ENCODE measurements at regions not wholly inside any gene's neighbourhood (a gene's known extent, or its start where the extent isn't known, plus 50 kb on each side); places are given as distances from the start of the nearest gene placed in this dataset.

DNA sequence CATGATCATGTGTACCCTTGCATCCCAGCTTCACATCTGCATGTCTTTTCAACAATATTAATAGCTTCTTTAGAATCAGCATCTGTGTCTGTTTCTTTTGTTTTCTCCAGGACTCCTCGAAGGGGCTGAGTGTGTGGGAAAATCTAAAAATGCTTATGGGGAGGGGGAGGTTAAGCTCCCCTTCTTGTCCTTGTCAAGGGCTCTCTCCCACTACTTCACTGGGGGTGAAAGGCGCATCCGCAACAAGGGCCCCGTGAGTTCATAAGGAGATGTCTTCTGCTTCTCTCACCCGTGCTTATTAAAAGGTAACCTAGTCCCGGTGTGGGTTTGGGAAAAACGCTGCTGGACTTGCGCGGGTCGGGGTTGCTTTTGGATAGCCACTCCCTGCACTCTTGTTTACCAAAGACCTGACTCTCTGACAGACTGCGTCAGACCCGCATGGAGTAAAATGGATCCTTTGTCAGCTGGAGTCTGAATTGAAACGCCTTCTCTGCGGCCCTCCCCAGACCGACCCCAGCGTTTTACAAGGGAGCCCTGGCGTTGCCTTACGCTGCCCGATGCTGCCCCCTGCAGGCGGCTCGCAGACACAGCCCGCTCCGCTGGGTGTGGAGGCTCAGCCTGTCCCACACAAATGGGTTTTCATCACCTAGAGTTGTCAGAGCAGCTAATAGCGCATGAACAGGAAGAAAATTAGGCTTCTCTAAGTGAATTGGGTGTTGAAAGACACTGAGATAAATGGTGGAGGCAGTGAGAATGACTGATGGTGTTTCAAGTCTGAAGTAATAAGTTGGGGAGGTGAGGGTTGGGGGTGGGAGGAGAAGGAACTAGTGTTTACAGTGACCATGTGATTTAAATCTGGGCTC, 53.8 kb downstream of the IER5 start:
- peak; percentile 92 for DNase-seq

DNA sequence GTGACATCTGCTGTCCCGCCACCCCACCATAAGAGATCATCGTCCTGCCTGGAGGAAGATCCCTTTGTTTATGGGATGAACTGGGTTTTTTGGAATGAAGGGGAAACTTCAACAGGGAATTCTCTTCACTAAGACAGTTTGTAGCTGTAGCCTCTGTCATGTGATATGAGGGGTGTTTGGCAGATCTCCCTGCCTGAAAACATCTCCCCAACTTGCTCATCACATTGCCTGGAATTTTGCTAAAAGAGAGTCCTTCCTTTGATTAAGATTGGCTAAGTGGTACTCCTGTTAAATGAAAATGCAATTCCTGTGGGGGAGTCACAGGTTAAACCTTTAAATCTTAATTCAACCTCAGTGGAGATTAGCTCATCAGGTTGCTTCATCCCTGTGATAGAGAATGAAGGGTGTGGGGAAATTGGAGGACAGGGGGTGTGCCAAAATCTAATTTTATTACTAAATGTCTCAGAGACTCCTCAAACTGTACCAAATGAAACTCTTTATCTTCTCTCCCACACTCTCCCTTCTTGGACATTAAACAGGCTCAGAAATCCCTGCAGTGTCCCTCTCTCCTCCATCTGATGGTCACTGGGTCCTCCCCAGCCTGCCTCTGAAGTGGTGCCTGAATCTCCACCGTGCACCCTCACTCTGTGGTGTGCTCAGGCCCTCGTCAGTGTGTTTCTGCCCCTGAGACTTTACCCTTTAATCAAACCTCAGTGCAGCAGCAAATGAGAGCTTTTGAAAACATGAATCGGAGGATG, 54.8 kb downstream of the IER5 start:
- DNase-seq, result no peak

DNA sequence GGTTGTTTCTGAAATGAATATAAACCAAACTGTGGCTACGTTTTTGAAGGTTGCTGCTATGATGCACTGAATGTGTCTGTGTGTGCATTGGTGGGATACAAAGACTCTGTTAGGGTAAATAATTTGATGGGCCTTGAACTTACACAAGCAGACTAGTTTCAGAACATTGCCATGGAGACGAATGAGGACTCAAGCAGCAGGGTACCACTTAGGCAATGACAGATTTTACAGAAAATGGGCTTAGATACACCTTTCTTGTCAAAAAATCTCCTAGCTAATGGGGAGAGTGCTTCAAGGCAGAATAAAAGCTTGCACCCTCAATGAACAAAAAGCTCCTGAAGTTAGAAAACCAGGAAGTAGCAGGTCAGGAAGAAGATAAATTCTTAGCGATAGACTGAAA, 55.7 kb downstream of the IER5 start:
- no peak for DNase-seq

DNA sequence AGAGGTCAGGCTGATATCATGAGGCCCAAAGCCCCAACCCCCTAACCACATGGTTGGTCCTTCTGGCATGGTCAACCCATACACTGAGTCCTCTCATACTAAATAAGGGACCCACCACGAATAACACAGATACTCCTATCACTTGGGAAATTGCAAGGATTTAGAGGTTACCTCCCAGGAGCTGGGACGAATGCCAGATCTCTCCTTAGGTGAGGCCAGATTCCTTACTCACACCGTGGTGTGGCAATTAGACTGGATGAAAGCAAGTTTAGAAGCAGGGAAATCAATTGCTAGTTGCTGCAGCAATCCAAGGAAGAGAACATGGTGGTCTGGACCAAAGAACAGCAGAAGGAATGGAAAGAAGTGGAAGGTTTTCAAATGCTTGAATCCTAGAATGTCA, 60.1 kb downstream of the IER5 start:
- DNase-seq, result no peak

DNA sequence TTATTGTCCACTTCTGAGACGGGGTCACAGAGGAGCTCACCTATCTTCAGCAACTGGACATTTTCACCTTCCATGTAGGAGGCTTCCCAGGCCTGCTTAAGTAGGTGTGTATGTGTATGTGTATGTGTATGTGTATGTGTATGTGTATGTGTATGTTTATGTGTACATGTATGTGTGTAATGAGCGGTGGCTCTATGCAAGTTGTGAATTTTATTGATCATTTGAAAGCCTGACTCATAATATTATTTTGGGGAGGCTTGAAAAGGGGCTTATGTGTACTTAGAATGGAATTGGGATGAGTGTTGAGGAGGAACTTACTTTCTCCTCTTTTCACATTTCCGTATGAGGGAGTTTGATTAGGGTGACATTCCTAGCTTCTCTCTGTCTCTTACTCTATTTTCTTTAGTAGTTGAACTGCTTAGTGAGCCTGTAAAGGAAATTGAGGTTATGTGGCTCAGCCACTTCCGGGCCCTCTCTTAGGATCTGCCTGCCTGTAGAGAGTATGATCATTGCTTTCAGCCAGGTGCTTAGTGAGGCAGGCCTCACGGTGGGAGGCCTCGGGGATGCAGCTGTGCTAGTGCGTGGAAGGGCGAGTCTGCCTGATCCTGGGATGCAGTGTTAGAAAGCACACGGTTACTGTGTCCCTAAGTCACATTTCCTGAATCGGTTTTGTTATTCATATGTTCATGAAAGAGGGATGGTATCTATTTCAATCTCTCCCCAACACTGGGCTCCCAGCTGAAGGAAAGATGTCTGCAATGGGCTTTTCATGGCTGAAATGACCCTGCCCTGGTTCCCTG, 61.0 kb downstream of the IER5 start:
- DNase-seq, result peak; percentile 49 to 60

DNA sequence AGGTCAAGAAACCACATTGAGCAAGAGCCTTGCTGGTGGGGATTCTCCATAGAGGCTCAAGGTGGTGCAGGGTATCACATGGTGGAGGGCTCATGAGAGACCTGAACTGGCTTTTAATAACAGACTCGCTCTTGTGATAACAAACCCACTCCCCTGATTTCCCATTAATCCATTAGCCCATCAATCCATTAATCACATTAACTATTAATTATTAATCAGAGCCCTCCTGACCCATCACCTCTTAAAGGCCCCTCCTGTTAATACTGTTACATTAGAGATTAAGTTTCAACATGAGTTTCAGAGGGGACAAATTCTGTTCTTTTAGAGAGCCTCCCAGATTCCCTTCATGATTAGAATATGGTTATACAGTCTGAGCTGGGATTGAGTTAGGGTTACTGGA, 61.8 kb downstream of the IER5 start:
- DNase-seq, result no peak

DNA sequence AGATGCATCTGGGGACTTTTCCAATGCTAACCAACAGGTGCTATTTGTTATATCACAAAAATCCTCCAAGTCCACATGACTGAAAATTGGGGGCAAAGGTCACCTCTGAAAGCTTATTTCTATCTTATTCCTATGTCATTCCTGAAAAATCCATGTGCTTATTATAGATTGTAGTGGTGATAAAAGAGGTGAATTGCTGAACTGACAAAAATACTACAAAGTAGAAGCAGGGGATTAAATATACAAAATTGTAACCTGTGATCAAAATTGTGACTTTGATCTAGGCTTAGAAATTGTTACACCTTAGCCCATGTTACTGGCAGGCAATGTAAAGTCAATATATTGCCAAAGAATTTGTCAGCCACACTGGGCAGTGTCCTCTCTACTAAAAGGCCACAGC, 62.3 kb downstream of the IER5 start:
- no peak for DNase-seq

DNA sequence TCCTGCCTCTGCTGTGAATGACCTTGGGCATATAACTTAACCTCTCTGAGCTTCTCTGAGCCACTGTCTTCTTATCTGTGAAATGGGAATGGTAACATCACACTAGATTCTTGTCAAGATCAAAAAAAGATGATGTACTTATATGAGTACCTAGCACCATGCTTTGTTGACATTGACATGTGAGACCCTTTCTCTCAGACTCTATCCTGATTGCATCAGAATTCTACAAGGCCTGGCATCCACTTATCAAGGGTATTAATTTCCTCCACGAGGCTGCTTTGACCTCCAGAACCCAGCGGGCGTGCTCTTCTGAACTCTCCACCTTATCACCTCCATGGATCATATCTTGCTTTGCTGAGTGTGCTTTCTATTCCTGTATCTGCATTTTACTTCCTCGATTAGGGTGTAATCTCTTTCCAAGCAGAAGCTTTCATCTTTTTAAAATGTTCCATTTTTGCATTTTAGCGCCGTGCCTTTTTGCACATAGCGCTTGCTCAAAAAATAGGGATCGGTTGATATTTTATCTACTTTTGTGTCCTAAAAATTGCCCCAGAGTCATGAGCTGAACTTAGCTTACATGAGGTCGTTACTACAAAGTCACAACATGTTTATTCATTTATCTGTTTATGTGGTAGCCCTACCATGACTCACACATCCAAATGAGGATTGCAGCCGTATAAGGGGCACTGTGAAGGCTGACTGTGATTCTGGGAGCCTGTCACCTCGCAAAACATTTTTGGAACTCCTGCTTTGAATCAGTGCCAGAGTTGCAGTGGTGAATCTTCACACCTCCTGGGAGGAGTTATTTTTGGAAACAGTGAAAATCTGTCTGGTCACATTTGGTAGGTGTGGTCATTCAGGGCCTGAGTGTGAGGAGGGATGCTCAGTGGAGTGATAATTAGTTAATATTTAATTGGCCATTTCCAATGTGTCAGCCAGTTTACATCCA, 63.2 kb downstream of the IER5 start:
- no peak for DNase-seq

DNA sequence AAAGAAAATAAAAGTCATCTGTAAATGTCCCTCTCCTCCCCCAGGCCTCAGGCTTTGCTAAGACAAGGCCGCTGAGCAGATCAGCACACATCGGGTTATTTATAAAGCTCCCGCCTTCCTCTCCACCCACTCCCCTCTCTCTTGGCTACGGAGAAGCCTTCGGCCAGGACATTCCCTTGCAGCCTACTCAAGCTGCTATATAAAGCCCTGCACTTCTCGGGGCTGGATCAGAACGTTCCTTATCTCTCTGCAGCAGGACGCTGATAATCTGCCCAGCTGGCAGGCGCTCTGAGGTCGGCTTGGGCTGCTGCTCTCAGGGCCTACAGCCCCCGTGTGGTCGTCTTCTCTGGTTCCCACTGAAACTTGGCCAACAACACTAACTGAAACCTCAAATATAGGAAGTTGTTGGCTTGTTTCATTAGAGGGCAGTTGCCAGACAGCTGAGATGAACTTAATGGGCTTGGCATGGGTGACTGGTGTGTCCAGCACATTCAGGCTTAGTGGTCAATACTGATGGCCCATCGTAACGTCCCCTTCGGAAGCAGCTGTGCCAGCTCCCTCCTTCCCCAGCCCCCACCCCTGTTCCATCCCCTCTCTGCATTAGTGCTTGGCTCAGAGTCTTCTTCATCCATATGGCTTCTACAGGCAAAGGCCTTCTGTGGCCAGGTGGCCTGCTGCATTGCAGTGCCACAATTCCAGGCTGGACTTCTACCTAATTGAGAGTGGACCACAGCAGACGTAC, 64.6 kb downstream of the IER5 start:
- DNase-seq, result no peak

DNA sequence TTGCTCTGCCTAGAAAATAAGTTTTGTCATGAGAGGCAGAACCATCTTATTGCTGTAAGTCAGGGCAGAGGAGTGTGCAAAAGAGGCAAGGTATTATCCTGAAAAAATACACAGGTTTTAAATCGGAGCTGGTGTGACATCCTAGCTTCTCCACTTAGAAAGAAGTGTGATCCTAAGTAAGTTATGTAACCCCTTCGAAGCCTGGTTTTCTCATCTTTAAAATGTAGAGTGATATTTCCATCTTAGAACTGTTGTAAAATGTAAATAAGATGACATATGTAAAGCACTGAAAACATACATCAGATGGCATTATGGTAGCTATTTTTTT, 65.1 kb downstream of the IER5 start:
- DNase-seq, result no peak

DNA sequence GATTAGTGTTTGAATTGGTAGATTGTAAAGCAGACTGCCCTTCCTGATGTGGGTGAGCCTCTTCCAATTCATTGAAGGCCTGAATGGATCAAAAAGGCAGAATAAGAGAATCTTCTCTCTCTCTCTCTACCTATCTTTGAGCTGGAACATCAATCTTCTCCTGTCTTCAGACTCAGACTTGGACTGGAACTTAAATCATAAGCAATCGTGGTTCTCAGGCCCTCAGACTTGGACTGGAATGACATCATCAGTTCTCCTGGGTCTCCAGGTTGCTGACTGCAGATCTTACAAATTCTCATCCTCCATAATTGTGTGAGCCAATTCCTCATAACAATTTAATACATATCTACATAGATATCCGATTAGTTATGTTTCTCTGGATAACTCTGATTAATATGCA, 66.8 kb downstream of the IER5 start:
- no peak for DNase-seq

DNA sequence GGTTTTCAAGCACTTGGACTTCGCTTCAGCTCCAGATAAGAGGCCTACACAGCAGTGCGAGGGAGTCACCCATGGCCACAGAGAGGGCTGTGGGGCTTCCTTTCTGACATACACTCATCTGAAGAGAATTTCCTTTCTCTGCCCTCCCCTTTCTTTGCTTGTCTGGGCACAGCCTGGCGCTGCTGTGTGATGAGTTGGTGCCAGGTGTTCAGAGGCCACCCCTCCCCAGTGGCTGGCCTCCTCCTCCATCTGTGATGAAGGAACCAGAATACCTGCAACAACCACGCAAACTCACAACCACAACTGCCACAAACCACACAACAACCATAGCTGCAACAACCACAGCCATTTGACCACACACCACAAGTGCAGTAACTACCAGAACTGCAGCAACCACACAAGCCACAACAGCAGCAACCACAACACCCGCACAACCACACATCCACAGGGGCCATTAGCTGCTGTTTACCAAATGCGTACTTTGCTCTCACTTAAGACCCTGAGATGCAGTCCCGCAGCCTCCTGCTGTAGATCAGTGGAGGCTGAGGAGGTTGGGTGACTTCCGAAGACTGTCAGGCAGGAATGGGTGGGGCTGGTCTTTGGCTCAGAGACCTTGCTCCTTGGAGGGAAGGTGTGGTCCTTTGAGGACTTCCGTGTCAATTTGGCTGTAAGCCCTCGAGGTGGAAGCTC, 71.1 kb downstream of the IER5 start:
- no peak for DNase-seq

DNA sequence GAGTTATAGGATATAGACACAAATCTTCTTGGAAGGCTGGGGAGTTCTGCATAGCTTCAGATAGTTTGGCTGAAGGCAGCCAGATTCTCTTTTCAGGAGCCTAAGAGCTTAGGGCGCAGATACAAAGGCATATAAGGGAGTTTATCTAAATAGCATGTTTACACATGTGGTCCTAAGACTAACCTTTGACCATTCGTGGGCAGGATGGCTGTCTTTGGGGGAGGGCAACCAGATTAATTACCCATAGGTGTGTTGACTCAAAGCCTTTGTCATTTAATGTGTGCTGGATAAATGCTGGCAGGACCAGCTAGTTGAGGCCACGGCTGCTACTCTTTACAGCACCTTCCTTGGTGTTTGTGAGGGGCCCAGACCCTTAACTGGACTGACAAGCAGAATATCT, 71.8 kb downstream of the IER5 start:
- no peak for DNase-seq

DNA sequence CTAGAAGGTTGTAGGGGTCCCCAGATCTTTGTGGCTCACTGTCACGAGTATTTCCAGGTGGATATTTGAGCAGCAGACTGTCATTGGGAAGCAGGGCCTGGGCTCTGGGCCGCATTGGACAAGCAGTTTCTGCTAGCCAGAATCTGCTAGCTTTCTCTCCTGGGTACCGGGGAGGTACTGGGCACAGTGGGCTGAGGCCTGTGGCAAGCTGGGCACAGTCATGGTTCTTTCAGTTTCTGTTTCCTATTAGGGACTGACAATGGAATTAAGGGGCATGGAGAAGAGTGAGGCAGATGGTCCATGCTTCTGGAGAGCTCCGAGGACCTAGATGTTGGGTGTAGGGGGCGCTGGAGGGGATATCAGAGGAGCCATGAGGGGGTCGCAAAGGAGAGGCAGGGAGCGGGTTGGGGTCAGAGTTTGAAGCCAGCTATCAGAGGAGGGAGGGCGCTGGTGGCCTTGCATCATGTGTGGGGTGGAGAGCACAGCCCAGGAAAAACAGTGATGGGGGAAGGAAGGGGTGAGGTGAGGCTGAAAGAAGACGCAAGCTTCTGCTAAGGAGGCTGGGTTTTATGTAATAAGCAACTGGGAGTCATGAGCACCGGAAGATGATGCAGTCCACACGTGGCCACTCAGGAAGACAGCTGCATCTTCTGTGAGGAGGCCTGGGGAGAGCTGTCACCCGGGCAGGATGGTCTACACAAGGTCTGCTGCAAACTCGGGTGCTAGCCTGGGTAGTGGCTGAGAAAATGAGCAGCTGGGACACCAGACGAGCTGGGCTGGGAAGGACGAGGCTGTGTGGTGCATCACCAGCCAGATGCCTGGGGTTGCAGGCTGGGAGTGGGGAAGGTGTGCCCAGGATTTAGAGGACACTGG, 72.7 kb downstream of the IER5 start:
- no peak for DNase-seq

DNA sequence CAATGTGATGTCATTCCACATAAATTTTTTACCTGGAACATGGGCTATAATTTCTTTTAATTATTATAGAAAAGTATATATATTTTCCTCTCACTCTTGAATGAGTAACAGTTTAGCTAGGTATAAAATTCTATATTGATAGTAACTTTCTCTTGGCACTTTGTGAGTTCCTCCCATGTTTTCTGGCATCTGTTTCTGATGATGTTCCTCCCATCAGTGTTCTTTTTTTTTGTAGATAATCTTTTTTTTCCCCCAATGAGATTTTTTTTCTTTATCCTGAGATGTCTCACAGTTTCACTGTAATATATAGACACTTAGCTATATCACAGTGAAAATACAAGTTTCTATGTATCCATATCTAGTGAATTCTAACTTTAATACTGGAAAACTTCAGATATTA, 75.2 kb downstream of the IER5 start:
- DNase-seq, result no peak

DNA sequence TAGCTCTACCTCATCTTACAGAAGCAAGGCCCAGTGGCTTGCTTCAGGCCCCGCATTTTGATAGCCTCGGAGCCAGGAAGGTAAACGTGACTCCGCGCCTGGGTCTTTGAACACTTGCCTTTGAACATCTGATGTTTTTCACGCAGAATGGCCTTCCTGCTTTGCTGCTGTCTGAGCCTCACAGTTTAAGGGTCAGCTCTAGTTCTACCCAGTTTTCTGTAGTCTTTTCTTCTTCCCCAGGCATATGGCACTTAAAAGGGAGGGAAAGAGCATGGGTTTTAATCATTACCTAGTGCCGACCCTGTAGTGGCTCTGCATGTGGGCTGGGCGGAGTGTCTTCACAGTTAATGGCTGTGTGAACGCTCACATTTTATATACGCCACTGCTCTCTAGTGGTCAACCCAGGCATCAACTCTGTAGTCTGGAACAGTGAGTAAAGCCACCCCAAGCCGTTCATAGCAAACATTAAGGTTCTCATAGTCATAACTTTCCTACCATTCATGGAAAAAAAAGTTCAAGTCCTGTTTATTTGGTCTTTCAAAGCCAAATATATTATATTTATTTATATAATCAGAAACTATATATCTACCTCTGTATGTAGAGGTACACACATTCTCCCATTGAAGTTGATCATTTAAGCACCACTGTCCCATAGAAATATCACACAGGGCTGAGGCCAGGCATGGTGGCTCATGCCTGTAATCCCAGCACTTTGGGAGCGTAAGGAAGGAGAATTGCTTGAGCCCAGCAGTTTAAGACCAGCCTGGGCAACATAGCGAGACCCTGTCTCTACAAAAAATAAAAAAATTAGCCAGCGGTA, 78.1 kb downstream of the IER5 start:
- DNase-seq, result peak; percentile 70

DNA sequence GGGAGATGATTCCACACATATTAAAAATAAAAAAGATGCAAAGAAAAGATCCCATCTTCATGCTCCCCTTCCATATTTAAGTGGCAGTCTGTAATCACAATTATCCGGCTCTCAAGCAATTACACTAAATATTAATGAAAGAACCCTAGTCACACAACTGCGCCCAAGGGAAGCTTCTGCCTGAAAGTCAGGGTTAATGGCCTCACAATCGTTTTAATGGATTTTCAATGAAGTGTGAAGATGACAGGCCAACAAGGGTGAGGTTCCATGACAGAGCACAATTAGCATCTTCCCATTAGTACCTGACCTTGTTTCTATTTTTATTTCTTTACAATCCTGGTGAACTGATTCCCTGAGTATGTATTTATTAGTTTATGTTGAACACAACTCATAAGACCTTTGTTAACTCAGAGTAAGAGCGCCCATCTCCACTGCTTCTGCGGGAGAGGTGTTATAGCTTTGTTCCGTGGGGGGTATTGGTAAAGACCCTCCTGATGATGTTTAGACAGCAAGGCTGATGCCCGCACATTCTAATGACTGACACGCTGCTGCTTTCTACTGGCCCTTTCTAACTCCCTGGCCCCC, 80.9 kb downstream of the IER5 start:
- no peak for DNase-seq

DNA sequence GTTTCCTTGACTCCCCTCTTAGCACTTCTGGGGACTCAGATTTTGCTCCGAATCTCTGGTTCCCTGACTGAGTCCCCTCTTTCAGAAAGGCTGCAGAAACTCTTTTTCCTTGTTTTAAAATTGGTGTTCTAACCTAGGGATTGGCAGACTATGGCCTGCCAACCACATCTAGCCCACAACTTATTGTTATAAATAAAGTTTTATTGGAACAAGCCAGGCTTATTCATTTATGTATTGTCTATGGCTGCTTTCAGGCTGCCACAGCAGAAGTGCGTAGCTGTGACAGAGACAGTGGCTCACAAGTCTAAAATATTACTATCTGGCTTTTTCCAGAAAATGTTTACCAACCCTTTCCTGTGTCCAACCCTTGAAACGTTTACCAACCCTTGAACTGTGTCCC, 81.7 kb downstream of the IER5 start:
- DNase-seq, result no peak

DNA sequence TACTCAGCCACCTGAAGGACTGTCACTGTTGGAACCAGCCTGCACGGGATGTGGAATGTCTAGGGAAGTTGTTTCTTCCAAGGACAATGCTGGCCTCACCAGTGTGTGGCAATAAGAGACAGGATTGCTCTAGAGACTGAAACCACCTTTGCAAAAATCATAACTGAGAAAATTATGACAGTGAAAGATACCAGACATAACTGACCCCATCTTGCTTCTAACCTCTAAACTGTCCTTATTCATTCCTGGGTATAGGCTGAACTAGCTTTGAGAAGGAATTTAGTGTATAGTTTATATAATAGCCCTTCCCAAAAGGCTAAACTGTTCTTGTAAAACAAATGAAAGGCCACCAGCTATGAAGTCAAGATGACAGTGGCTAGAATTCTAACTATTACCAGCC, 83.6 kb downstream of the IER5 start:
- DNase-seq, result no peak
